SK-N-SH (cell line): ENCODE measurements at regions not wholly inside any gene's neighbourhood (a gene's known extent, or its start where the extent isn't known, plus 50 kb on each side); places are given as distances from the start of the nearest gene placed in this dataset.
"Not testable (repeated sequence)": the region's sequence is repeated elsewhere in the genome, so short reads cannot be mapped to it uniquely, and the experiment has no call there.

Experiments used
- ELF1 ChIP-seq: IDR thresholded peaks from 2 replicates; pipeline ENCODE4 v1.4.0; 2012
- EP300 ChIP-seq, 2 experiments: IDR thresholded peaks; 2 replicates each; pipeline versions ENCODE4 v1.4.0 to v1.6.1; 2012; ENCODE audit warnings: borderline replicate concordance in 1 of 2, low read depth in 1 of 2, low read length in 1 of 2
- FOXM1 ChIP-seq: IDR thresholded peaks from 2 replicates; pipeline ENCODE4 v1.4.0; 2012; ENCODE audit warnings: low read depth, mild to moderate bottlenecking
- MEF2A ChIP-seq: IDR thresholded peaks from 2 replicates; pipeline ENCODE4 v1.4.0; 2012; ENCODE audit warnings: low read depth, borderline replicate concordance
- TF ChIP-seq, protein P1 (sequence below): fragments of 200-600 bp; sonication (generic); IDR thresholded peaks from 2 replicates; pipeline ENCODE4 v1.6.1; 2017; ENCODE audit warnings: antibody characterized with exemption, mild to moderate bottlenecking, moderate library complexity

DNA sequence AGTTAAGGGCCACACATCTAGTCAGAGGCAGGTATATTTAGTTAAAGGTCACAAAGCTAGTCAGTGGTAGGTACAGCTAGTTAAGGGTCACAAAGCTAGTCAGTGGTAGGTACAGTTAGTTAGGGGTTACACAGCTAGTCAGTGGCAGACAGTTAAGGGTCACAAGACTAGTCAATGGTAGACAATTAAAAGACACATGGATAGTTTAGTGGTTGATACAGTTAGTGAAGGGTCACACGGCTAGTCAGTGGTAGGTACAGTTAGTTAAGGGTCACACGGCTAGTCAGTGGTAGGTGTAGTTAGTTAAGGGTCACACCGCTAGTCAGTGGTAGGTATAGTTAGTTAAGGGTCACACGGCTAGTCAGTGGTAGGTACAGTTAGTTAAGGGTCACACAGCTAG, 110.0 kb downstream of the NPIPA7 start:
- not testable (repeated sequence) for TF ChIP-seq MEF2A; FOXM1; EP300 (IDR thresholded peaks at IDR 0.05; ENCODE audit: borderline replicate concordance in 1 of 2, low read depth in 1 of 2, low read length in 1 of 2); ELF1
- TF ChIP-seq, protein P1, sequence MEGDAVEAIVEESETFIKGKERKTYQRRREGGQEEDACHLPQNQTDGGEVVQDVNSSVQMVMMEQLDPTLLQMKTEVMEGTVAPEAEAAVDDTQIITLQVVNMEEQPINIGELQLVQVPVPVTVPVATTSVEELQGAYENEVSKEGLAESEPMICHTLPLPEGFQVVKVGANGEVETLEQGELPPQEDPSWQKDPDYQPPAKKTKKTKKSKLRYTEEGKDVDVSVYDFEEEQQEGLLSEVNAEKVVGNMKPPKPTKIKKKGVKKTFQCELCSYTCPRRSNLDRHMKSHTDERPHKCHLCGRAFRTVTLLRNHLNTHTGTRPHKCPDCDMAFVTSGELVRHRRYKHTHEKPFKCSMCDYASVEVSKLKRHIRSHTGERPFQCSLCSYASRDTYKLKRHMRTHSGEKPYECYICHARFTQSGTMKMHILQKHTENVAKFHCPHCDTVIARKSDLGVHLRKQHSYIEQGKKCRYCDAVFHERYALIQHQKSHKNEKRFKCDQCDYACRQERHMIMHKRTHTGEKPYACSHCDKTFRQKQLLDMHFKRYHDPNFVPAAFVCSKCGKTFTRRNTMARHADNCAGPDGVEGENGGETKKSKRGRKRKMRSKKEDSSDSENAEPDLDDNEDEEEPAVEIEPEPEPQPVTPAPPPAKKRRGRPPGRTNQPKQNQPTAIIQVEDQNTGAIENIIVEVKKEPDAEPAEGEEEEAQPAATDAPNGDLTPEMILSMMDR = not testable (repeated sequence)
